HepG2 (cell line): ENCODE measurements at regions not wholly inside any gene's neighbourhood (a gene's known extent, or its start where the extent isn't known, plus 50 kb on each side); places are given as distances from the start of the nearest gene placed in this dataset.

Experiments used
- CEBPG ChIP-seq: IDR thresholded peaks from 2 replicates; pipeline ENCODE4 v1.6.1; 2016
- HNRNPK ChIP-seq: fragments of 200-400 bp; formaldehyde crosslinking; IDR thresholded peaks from 2 replicates; pipeline ENCODE4 v1.6.1; 2018; ENCODE audit warnings: low read length, low read depth, moderate library complexity, mild to moderate bottlenecking; ENCODE audit not compliant: poor library complexity, severe bottlenecking
- POLR2A ChIP-seq, 2 experiments: IDR thresholded peaks; 2 replicates each; pipeline ENCODE4 v1.6.1; 2011; ENCODE audit warnings: low read depth in 2 of 2, low read length in 2 of 2, mild to moderate bottlenecking in 1 of 2, moderate library complexity in 1 of 2; ENCODE audit not compliant: insufficient read depth in 1 of 2
- YY1 ChIP-seq: IDR thresholded peaks from 2 replicates; pipeline ENCODE4 v1.6.1; 2011; ENCODE audit warnings: low read length, low read depth, moderate library complexity, mild to moderate bottlenecking; ENCODE audit not compliant: insufficient read depth, insufficient replicate concordance
- ZNF547 ChIP-seq: sonication (generic); formaldehyde crosslinking; IDR thresholded peaks from 2 replicates; pipeline ENCODE4 v1.5.1; 2020; ENCODE audit warnings: mild to moderate bottlenecking, missing genetic modification reagents
- TF ChIP-seq, protein P1 (sequence below): sonication (generic); formaldehyde crosslinking; IDR thresholded peaks from 2 replicates; pipeline ENCODE4 v1.4.0; 2020; ENCODE audit warnings: missing genetic modification reagents

DNA sequence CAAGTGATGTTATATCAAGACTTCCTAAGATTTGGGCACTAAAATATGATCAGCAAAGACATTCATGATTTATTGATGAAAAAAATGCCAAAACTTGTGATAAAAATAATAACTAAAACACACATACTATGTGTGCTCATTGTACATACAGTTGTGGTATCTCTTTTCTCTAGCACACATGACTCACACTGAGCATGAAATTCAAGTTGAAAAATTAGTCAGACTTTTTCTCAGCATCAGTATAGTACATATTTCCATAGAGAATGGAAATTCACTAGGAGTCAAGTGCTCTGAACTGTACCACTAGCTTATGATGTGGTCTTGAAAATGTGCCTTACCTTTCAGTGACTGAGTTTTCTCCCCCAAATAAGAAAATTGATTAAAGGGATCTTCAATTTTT, 471.8 kb upstream of the FLRT2 start:
- TF ChIP-seq, protein P1, sequence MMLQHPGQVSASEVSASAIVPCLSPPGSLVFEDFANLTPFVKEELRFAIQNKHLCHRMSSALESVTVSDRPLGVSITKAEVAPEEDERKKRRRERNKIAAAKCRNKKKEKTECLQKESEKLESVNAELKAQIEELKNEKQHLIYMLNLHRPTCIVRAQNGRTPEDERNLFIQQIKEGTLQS (CRISPR knock-in tag) = no peak
- TF ChIP-seq ZNF547 (CRISPR knock-in tag) (no peak), YY1 (no peak), POLR2A (IDR thresholded peaks at IDR 0.05; ENCODE audit: insufficient read depth in 1 of 2, low read depth in 2 of 2, low read length in 2 of 2) (no peak), HNRNPK (no peak), CEBPG (CRISPR knock-in tag) (no peak)
